Spinal cord (tissue), 9 donors: ENCODE measurements at regions not wholly inside any gene's neighbourhood (a gene's known extent, or its start where the extent isn't known, plus 50 kb on each side); places are given as distances from the start of the nearest gene placed in this dataset.

Experiments used
- DNase-seq, 6 donors: peaks; one replicate each; pipeline versions ENCODE4 v3.0.0 to v3.0.0-alpha.2; 2013 to 2015; ENCODE audit warnings: low spot score in 6 of 6, low read depth in 4 of 6
- H3K27ac ChIP-seq: one replicate; pipeline ENCODE4 v1.5.1; 2013; ENCODE audit warnings: low read depth, low read length, control low read depth
- H3K27me3 ChIP-seq: one replicate; pipeline ENCODE4 v1.6.1; 2013; ENCODE audit warnings: low read length; ENCODE audit not compliant: control insufficient read depth, insufficient read depth
- H3K36me3 ChIP-seq: one replicate; pipeline ENCODE4 v1.6.1; 2013; ENCODE audit warnings: low read length; ENCODE audit not compliant: control insufficient read depth, insufficient read depth
- H3K4me1 ChIP-seq: one replicate; pipeline ENCODE4 v1.6.1; 2013; ENCODE audit warnings: low read length; ENCODE audit not compliant: control insufficient read depth, insufficient read depth
- H3K4me3 ChIP-seq: one replicate; pipeline ENCODE4 v1.5.1; 2013; ENCODE audit warnings: low read depth, low read length, control low read depth
- H3K9me3 ChIP-seq: one replicate; pipeline ENCODE4 v1.6.1; 2013; ENCODE audit warnings: low read length; ENCODE audit not compliant: control insufficient read depth, insufficient read depth
- WGBS: methylation state at CpG from one replicate; pipeline ENCODE4 v1.1.5; 2013; ENCODE audit warnings: missing lambda C conversion rate; ENCODE audit not compliant: insufficient coverage; 5-methylcytosine and 5-hydroxymethylcytosine counted together
- donor health status: healthy.

DNA sequence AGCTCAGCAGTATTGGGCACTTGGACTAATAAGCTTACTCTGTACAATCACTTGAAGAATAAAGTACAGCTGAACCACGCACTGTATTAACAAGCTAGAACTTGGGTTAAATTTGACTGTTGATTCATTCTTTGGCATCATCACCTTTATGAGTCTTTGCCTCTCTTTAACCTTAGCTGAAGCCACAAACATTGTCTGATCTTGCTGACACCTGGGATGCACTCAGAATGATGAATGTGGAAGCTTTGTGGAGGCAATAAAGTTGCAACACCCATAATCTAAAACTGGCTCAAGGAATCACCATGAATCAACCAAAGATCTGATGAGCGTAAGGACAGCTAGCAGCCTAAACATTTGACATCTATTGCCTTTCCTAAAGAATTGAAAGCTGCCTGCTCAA is 590.6 kb upstream of the SOX9 start:
- H3K9me3 ChIP-seq: no peaks in the 10 kb centered on the region
- DNase-seq: no peak
- no peaks in the 10 kb centered on the region for H3K27me3 ChIP-seq
- no peaks in the 10 kb centered on the region for H3K36me3 ChIP-seq
- H3K4me3 ChIP-seq: no peak overlapping the region
- no peaks in the 10 kb centered on the region for H3K4me1 ChIP-seq
- H3K27ac ChIP-seq: no peak overlapping the region
- WGBS: no CpG with 5 or more reads among the region's 2 CpGs

DNA sequence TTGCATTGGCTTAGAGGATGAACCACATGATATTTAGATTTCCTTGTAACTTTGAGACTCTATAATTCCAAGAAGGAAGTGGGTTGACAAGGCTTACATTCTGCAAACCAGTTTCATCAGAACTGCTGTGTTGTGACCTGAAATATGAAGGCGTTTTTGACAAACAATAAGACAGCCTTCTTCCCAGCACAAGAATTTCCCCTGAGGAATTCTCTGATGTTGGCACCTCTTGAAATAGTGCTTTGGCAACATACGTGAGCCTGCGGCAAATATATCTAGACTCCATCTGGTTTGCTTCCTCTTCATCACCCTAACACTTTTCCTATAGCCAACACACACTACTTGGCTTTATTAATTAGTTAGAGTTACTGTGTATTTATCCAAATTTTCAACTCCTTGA is 585.5 kb upstream of the SOX9 start:
- H3K27ac ChIP-seq: no peak overlapping the region
- WGBS: 94% methylated on average over 2 of the region's 3 CpGs
- peak in 1 of 6 donors; percentile 17 for DNase-seq
- H3K27me3 ChIP-seq: no peaks in the 10 kb centered on the region
- no peak overlapping the region for H3K4me3 ChIP-seq
- H3K4me1 ChIP-seq: no peaks in the 10 kb centered on the region
- no peaks in the 10 kb centered on the region for H3K36me3 ChIP-seq
- H3K9me3 ChIP-seq: no peaks in the 10 kb centered on the region

GRCh38 chr17:71546419-71546818 is 574.4 kb upstream of the SOX9 start:
- Histone ChIP-seq H3K4me1 (no peaks in the 10 kb centered on the region), H3K36me3 (no peaks in the 10 kb centered on the region), H3K4me3 (no peak overlapping the region), H3K27me3 (no peaks in the 10 kb centered on the region), H3K27ac (no peak overlapping the region), H3K9me3 (no peaks in the 10 kb centered on the region)
- no CpG with 5 or more reads among the region's 2 CpGs for WGBS
- DNase-seq: no peak

DNA sequence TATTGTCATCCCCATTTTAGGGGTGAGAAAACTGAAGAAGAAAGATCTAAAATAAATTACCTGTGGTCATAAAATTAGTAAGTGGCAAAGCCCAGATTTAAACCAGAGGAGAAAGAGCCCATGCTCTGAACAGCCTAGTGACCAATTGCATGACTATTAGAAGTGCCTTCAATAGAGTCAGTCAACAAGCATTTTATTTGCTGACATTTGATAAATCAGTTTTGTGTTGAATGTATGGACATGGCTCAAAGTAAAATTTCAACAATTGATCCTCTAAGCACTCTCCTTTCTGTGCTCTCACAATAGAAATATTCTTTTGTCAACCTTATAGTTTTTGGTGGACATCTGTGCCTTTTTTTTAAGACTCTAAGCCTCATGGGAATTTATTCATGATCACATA is 572.9 kb upstream of the SOX9 start:
- no peak overlapping the region for H3K27ac ChIP-seq
- no peaks in the 10 kb centered on the region for H3K4me1 ChIP-seq
- no peak for DNase-seq
- no peaks in the 10 kb centered on the region for H3K27me3 ChIP-seq
- no peaks in the 10 kb centered on the region for H3K36me3 ChIP-seq
- H3K4me3 ChIP-seq: no peak overlapping the region
- H3K9me3 ChIP-seq: no peaks in the 10 kb centered on the region

GRCh38 chr17:71548540-71549190 is 572.2 kb upstream of the SOX9 start:
- no peak for DNase-seq
- no peaks in the 10 kb centered on the region for H3K4me1 ChIP-seq
- no peaks in the 10 kb centered on the region for H3K9me3 ChIP-seq
- H3K27ac ChIP-seq: no peak overlapping the region
- H3K27me3 ChIP-seq: no peaks in the 10 kb centered on the region
- H3K4me3 ChIP-seq: no peak overlapping the region
- WGBS: 39% methylated on average over 2 of the region's 5 CpGs
- no peaks in the 10 kb centered on the region for H3K36me3 ChIP-seq

GRCh38 chr17:71550675-71551074 is 570.1 kb upstream of the SOX9 start:
- H3K9me3 ChIP-seq: no peaks in the 10 kb centered on the region
- 100% methylated on average over 1 of the region's 2 CpGs for WGBS
- H3K4me3 ChIP-seq: no peak overlapping the region
- H3K27me3 ChIP-seq: no peaks in the 10 kb centered on the region
- no peak for DNase-seq
- H3K27ac ChIP-seq: no peak overlapping the region
- H3K36me3 ChIP-seq: no peaks in the 10 kb centered on the region
- no peaks in the 10 kb centered on the region for H3K4me1 ChIP-seq

GRCh38 chr17:71553381-71553780 is 567.4 kb upstream of the SOX9 start:
- WGBS: 96% methylated on average over 4 of the region's 5 CpGs
- no peak for DNase-seq

DNA sequence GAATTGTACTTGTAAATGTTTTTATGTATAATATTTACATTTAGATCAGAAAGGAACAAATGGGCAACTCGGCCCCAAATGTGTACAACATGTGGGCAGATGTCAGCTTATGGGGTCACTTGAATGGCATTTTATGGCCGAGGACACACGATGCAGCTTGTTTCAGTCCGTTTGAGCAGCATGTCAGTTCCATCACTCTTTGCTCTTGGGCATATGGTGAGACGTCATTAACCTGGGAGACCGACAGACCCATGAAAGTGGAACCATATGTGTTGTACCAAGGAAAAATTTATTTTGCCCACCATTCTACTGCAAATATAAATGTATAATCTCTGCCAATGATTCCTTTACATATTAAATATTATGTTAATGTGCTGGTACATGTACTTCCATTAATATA is 561.9 kb upstream of the SOX9 start:
- DNase-seq: no peak
- Histone ChIP-seq H3K4me1 (no peaks in the 10 kb centered on the region), H3K27ac (no peak overlapping the region), H3K4me3 (no peak overlapping the region), H3K9me3 (no peaks in the 10 kb centered on the region), H3K27me3 (no peaks in the 10 kb centered on the region), H3K36me3 (no peaks in the 10 kb centered on the region)
- 77% methylated on average over 5 of the region's 6 CpGs for WGBS

More at GRCh38 chr17:71553381-71553780, 567.4 kb upstream of the SOX9 start:
- no peaks in the 10 kb centered on the region for H3K36me3 ChIP-seq
- no peaks in the 10 kb centered on the region for H3K9me3 ChIP-seq
- no peak overlapping the region for H3K27ac ChIP-seq
- no peaks in the 10 kb centered on the region for H3K4me1 ChIP-seq
- H3K27me3 ChIP-seq: no peaks in the 10 kb centered on the region
- H3K4me3 ChIP-seq: no peak overlapping the region

DNA sequence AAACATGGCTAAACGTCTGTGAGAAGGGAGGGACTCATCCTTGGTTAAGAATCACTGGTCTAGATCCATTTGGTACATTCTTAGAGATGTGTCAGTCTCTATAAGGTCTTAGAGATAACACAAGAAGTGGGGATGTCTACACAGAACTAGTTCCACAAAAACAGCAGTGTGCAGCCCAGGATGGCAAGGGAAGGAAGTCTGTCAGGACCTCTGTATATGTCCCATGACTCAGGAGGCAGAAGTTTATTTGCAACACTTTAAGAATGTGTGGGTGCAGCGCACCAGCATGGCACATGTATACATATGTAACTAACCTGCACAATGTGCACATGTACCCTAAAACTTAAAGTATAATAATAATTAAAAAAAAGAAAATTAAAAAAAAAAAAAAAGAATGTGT is 548.5 kb upstream of the SOX9 start:
- H3K36me3 ChIP-seq: no peaks in the 10 kb centered on the region
- no peaks in the 10 kb centered on the region for H3K27me3 ChIP-seq
- no peak overlapping the region for H3K4me3 ChIP-seq
- WGBS: 71% methylated on average over 1 of the region's 2 CpGs
- H3K4me1 ChIP-seq: no peaks in the 10 kb centered on the region
- H3K9me3 ChIP-seq: no peaks in the 10 kb centered on the region
- H3K27ac ChIP-seq: no peak overlapping the region
- DNase-seq: no peak

DNA sequence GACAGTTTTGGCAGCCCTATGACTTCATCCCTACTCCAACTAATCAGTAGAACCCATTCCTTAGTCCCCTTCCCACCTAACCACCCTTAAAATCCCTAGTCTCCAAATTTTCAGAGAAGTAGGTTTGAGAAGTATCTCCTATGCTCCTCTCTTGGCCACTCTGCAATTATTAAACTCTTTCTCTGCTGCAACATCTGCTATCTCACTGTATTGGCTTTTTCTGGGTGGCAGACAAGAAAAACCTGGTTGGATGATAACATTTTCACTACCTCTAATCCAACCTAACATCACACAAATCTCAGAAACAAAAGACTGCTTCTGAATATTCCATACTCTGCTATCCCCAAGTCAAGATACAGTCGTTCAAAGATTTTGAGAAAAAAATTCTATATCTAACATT is 542.4 kb upstream of the SOX9 start:
- H3K36me3 ChIP-seq: no peaks in the 10 kb centered on the region
- no CpG with 5 or more reads among the region's 1 CpG for WGBS
- no peaks in the 10 kb centered on the region for H3K4me1 ChIP-seq

More for the DNA sequence above, 542.4 kb upstream of the SOX9 start:
- Histone ChIP-seq H3K4me3 (no peak overlapping the region), H3K27ac (no peak overlapping the region), H3K27me3 (no peaks in the 10 kb centered on the region), H3K9me3 (no peaks in the 10 kb centered on the region)
- DNase-seq: no peak
